ENCODE measurements at regions not wholly inside any gene's neighbourhood (a gene's known extent, or its start where the extent isn't known, plus 50 kb on each side); places are given as distances from the start of the nearest gene placed in this dataset.

GRCh38 chr15:95620934-95621579 is 709.4 kb upstream of the NR2F2 start:
- TF ChIP-seq CTCF (IDR thresholded peaks at IDR 0.05; ENCODE audit: borderline replicate concordance, extremely low read depth, low read length, poor library complexity, severe bottlenecking), result no peak
- TF ChIP-seq EZH2 (IDR thresholded peaks at IDR 0.05; ENCODE audit: borderline replicate concordance, low read depth, low read length, severe bottlenecking), result no peak
